ENCODE measurements at regions not wholly inside any gene's neighbourhood (a gene's known extent, or its start where the extent isn't known, plus 50 kb on each side); places are given as distances from the start of the nearest gene placed in this dataset.

DNA sequence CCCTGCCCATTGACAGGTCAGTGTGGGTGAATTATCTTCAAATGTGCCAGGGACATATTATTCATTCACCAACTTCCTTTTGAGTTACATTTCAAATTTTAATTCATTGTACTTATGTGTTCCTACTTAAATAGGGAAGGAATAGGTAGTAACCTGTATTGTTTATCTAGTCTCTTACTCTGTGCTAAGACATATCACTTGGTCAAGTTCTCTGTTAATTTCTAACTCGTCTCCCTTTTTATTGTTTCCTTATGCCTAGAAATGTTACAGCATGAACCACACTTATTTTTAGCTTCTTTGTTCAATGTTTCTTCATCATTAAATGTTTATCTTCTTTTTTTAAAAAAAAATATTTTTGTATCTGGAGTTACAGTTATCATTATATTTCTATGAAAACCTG, 151.9 kb downstream of the HAUS1 start:
- H2BK20ac ChIP-seq (ENCODE audit: low read length): no peak overlapping the region
- no peak overlapping the region for H3K4ac ChIP-seq (replicated peaks; ENCODE audit: insufficient read length, low read depth, low read length)
- no peak overlapping the region for H3K18ac ChIP-seq (ENCODE audit: extremely low read depth, low read length)
- no peaks in the 10 kb centered on the region for H3K27me3 ChIP-seq (replicated peaks in 1 of 4; ENCODE audit: control insufficient read depth in 3 of 4, extremely low read depth in 1 of 4, insufficient read depth in 3 of 4, low read length in 3 of 4)
- no peak overlapping the region for H2BK12ac ChIP-seq (ENCODE audit: low read depth, low read length)
- no peak overlapping the region for H4K91ac ChIP-seq (replicated peaks; ENCODE audit: insufficient read length, low read length)
- H3K14ac ChIP-seq (ENCODE audit: insufficient read length): no peak overlapping the region
- H2AK5ac ChIP-seq (ENCODE audit: low read depth, low read length): no peak overlapping the region
- H4K8ac ChIP-seq (ENCODE audit: extremely low read depth, insufficient read depth, low read length): no peak overlapping the region
- H2AFZ ChIP-seq (ENCODE audit: low read length): no peak overlapping the region
- no peak overlapping the region for H3K9ac ChIP-seq (replicated peaks in 1 of 4; ENCODE audit: extremely low read depth in 1 of 4, low read depth in 3 of 4, low read length in 3 of 4)
- peaks cover 0 to 5% (median 0%) of the 10 kb centered on the region in 4 experiments; a peak in 1 of 8 replicates for H3K36me3 ChIP-seq (ENCODE audit: control insufficient read depth in 2 of 4, insufficient read depth in 4 of 4, low read length in 3 of 4)
- no peaks in the 10 kb centered on the region for H3K79me1 ChIP-seq (ENCODE audit: low read depth, low read length)
- H2BK5ac ChIP-seq (ENCODE audit: low read depth, low read length): no peak overlapping the region
- H3K56ac ChIP-seq (replicated peaks; ENCODE audit: insufficient read length, low read depth, low read length): no peak overlapping the region
- H3K4me2 ChIP-seq (ENCODE audit: insufficient read depth in 1 of 2, low read depth in 2 of 2, low read length in 2 of 2): no peak overlapping the region
- ChIA-PET CTCF (ENCODE audit: partially characterized antibody) (no interaction called here), POLR2A (ENCODE audit: partially characterized antibody) (interaction anchor here (0.6 to 0.7 kb wide), 2 partner anchors 20 to 1644 kb away, joined by 3 read pairs; no protein-coding TSS in a partner anchor)
- no peaks in the 10 kb centered on the region; a peak in 1 of 4 replicates for H3K79me2 ChIP-seq (ENCODE audit: control insufficient read depth in 1 of 2, insufficient read depth in 2 of 2, low read length in 2 of 2)
- H3K23ac ChIP-seq (ENCODE audit: insufficient read length): no peak overlapping the region
- DNase-seq (ENCODE audit: low read depth in 1 of 2, low spot score in 2 of 2) (no peak), FAIRE-seq (no peak)
- 91% methylated on average over 1 of the region's 1 CpG; no CpG with 5 or more reads in 1 of the 2 experiments for WGBS, 2 experiments (ENCODE audit: extremely low coverage in 1 of 2, insufficient coverage in 1 of 2, insufficient read length in 1 of 2, insufficient replicate concordance in 2 of 2, low coverage in 1 of 2, low lambda C conversion rate in 2 of 2, missing lambda C conversion rate in 1 of 2)
- TF ChIP-seq HDAC6 (IDR thresholded peaks at IDR 0.05; ENCODE audit: low read depth, low read length) (no peak), SAP30 (IDR thresholded peaks at IDR 0.05; ENCODE audit: insufficient read depth, insufficient replicate concordance, low read length) (no peak), BACH1 (IDR thresholded peaks at IDR 0.05; ENCODE audit: low read length) (no peak), KDM5A (IDR thresholded peaks at IDR 0.05; ENCODE audit: low read length) (no peak)
- TF ChIP-seq, protein P1, sequence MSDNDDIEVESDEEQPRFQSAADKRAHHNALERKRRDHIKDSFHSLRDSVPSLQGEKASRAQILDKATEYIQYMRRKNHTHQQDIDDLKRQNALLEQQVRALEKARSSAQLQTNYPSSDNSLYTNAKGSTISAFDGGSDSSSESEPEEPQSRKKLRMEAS (IDR thresholded peaks at IDR 0.05): no peak
- peaks cover 0 to 13% (median 5%) of the 10 kb centered on the region in 4 experiments; a peak in 6 of 7 replicates for H3K4me1 ChIP-seq (replicated peaks in 1 of 4; ENCODE audit: control insufficient read depth in 3 of 4, insufficient read depth in 4 of 4, low read length in 3 of 4)
- no peak overlapping the region for H3K4me3 ChIP-seq (ENCODE audit: extremely low read depth in 1 of 4, insufficient read depth in 2 of 4, low read depth in 3 of 4, low read length in 4 of 4)
- H4K20me1 ChIP-seq (replicated peaks in 1 of 2; ENCODE audit: control insufficient read depth in 1 of 2, insufficient read depth in 2 of 2, low read length in 2 of 2): no peaks in the 10 kb centered on the region
- H2BK120ac ChIP-seq (replicated peaks; ENCODE audit: low read depth, low read length): no peak overlapping the region
- no peak overlapping the region for H4K5ac ChIP-seq (ENCODE audit: insufficient read length, low read depth, low read length)
- no peak overlapping the region for H2BK15ac ChIP-seq (ENCODE audit: low read length)
- no peaks in the 10 kb centered on the region for H3K9me3 ChIP-seq (ENCODE audit: insufficient read depth in 2 of 2, low read depth in 1 of 2, low read length in 1 of 2)
- H3K23me2 ChIP-seq (ENCODE audit: low read depth, low read length): no peaks in the 10 kb centered on the region
- H3K27ac ChIP-seq (ENCODE audit: low read depth, low read length): no peak overlapping the region

All from H1 (cell line).